Thymus (tissue), 11 donors: ENCODE measurements at regions not wholly inside any gene's neighbourhood (a gene's known extent, or its start where the extent isn't known, plus 50 kb on each side); places are given as distances from the start of the nearest gene placed in this dataset.

Source experiments
- DNase-seq, 9 donors: peaks; one replicate each; pipeline ENCODE4 v3.0.0-alpha.2; 2013; ENCODE audit warnings: low spot score in 9 of 9, low read depth in 6 of 9, missing footprints in 1 of 9
- H3K27ac ChIP-seq, 2 donors: one replicate each; pipeline ENCODE4 v1.5.1; 2013; ENCODE audit warnings: control low read depth in 1 of 2, low read depth in 1 of 2, low read length in 1 of 2, mild to moderate bottlenecking in 1 of 2, moderate library complexity in 1 of 2
- H3K27me3 ChIP-seq, 2 donors: one replicate each; pipeline ENCODE4 v1.5.1; 2013; ENCODE audit warnings: low read length in 1 of 2; ENCODE audit not compliant: control insufficient read depth in 2 of 2, insufficient read depth in 1 of 2
- H3K36me3 ChIP-seq, 2 donors: one replicate each; pipeline ENCODE4 v1.5.1; 2013; ENCODE audit warnings: low read length in 1 of 2, mild to moderate bottlenecking in 1 of 2, moderate library complexity in 1 of 2; ENCODE audit not compliant: control insufficient read depth in 2 of 2, insufficient read depth in 2 of 2
- H3K4me1 ChIP-seq, 2 donors: one replicate each; pipeline ENCODE4 v1.5.1; 2013; ENCODE audit warnings: low read length in 2 of 2; ENCODE audit not compliant: control insufficient read depth in 2 of 2, insufficient read depth in 2 of 2
- H3K4me3 ChIP-seq, 2 donors: one replicate each; pipeline ENCODE4 v1.5.1; 2013; ENCODE audit warnings: low read length in 2 of 2, control low read depth in 1 of 2, mild to moderate bottlenecking in 1 of 2
- H3K9me3 ChIP-seq, 2 donors: one replicate each; pipeline ENCODE4 v1.5.1; 2013; ENCODE audit warnings: low read length in 1 of 2, mild to moderate bottlenecking in 1 of 2; ENCODE audit not compliant: control insufficient read depth in 2 of 2, insufficient read depth in 1 of 2
- WGBS: extraction: QIAGEN DNeasy Blood & Tissue Kit; methylation state at CpG from one replicate; pipeline ENCODE4 v1.1.7; 2013; 5-methylcytosine and 5-hydroxymethylcytosine counted together
- donor health status: healthy.

DNA sequence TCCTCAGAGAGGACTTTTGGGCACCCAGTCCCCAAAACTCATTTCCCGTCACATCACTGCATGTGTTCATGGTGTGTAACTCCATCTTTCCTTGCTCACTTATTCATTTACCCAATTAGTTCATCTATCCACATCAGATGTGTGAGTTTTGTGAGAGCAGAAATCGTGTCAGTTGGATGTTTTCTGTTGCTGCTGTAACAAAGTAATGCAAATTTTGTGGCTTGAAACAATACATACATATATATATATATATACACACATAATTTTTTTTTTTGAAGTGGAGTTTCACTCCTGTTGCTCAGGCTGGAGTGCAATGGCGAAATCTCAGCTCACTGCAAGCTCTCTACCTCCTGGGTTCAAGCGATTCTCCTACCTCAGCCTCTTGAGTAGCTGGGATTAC is 70.5 kb upstream of the BOD1 start:
- no peak for DNase-seq
- Histone ChIP-seq H3K27me3 (no peaks in the 10 kb centered on the region), H3K27ac (no peak overlapping the region), H3K9me3 (no peaks in the 10 kb centered on the region), H3K36me3 (no peaks in the 10 kb centered on the region), H3K4me1 (peaks cover 2 to 16% of the 10 kb centered on the region in 2 donors), H3K4me3 (no peak overlapping the region)
- WGBS, result 90% methylated on average over 4 of the region's 4 CpGs

DNA sequence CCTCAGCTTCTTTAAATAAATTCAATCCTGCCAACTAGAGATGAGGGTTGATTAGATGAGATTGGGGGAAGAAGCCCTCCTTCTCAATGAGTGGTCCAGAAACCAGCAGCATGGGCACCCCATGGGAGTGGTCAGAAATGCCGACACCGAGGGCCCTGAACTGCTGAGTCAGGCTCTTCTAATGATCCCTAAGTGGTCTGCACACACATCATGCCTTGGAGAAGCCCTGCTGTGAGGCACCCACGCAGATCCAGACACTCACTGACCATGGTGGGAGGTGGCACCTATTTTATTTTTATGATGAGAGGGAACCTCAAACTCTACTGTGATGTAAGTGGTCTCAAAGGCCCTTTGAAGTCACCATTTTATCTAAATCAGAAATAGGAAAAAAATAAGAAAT is 72.3 kb upstream of the BOD1 start:
- no peaks in the 10 kb centered on the region for H3K36me3 ChIP-seq
- H3K4me1 ChIP-seq, result peaks cover 2 to 16% of the 10 kb centered on the region in 2 donors
- H3K27ac ChIP-seq, result no peak overlapping the region
- WGBS, result 89% methylated on average over 3 of the region's 3 CpGs
- no peaks in the 10 kb centered on the region for H3K9me3 ChIP-seq
- DNase-seq, result no peak
- H3K4me3 ChIP-seq, result no peak overlapping the region
- H3K27me3 ChIP-seq, result no peaks in the 10 kb centered on the region

DNA sequence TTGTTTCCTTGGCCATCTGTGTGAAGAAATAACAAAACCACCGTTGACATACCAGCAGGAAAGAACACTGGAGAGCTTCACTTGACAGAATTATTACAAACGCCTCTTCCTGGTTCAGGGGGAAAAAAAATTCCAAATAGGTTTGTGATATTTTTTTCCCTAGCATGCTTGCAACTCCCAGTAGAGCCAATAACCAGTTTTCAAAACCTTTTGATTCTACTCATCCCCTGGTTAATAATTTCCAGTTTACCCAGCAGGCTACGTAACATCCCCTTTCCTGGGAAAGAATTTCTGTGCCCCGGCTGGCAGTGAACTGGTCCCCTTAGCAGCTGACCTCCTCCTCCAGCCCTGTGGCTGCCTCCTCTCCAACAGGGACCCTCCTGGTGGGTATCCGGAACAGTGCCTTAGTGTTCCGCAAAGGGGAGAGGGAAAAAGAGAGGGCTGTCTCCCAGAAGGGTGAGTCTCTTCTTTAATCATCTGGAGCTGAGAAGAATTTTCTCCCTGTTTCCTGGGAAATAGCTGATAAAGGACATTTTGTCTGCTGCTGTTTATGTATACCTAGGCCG is 72.8 kb upstream of the BOD1 start:
- Histone ChIP-seq H3K36me3 (no peaks in the 10 kb centered on the region), H3K27me3 (no peaks in the 10 kb centered on the region), H3K27ac (peak overlapping the region in 1 of 2 donors; percentile 94), H3K4me3 (peak overlapping the region in 1 of 2 donors; percentile 26), H3K4me1 (peaks cover 2 to 16% of the 10 kb centered on the region in 2 donors), H3K9me3 (no peaks in the 10 kb centered on the region)
- DNase-seq, result no peak
- WGBS, result 88% methylated on average over 7 of the region's 7 CpGs

DNA sequence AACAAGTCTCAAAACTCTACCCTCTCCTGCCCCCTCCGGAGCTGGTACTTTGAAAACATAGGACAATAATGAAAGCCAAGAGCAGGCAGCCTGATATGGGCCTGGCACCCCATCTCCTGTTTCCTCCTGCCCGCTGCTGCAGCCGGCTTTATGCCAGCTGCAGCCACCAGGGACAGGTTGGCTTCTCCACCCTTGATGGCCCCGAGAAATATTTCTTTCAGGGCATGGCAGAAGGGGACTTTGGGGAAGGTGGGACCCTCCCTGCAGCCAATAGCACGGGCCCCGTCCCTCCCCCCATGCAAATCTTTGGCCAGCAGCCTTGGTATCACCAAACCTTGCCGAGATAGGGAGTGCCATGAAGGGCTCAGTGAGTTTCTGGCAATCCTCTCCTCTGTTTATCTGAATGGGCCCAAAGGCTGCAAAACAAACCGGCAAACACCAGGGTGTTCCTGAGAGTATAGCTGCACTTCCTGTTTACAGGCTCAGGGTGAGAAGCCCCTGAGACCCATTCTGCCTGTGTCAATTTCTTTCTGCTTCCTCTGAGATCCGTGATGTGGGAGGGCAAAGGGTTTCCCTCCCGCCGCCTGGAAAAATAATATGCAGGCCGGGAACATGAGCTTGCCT is 73.4 kb upstream of the BOD1 start:
- Histone ChIP-seq H3K4me3 (peak overlapping the region in 1 of 2 donors; percentile 26), H3K4me1 (peaks cover 2 to 16% of the 10 kb centered on the region in 2 donors), H3K9me3 (no peaks in the 10 kb centered on the region), H3K27ac (peak overlapping the region in 1 of 2 donors; percentile 94), H3K36me3 (no peaks in the 10 kb centered on the region), H3K27me3 (no peaks in the 10 kb centered on the region)
- WGBS, result 68% methylated on average over 12 of the region's 12 CpGs
- peak in 5 of 9 donors; percentile 22 to 74 (median 44) for DNase-seq

DNA sequence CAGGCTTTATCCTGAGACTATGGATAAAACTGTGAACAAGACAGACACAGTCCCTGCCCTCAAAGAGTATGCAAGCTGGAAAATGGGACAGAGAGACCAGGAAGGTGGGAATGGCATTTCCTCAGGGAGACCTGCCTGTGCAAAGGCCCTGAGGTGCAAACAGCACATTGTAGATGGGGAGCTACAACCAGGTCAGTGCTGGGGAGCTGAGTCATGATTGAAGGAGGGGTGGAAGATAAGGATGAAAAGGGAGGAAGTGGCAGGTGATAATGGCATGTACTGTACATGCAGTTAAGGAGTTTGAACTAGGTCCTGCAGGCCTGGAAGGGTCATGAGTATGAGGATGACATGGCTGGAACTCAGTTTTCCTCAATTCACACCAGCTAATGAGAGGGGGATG is 75.5 kb upstream of the BOD1 start:
- H3K36me3 ChIP-seq, result no peaks in the 10 kb centered on the region
- peaks cover 2 to 16% of the 10 kb centered on the region in 2 donors for H3K4me1 ChIP-seq
- no peak overlapping the region for H3K27ac ChIP-seq
- no peaks in the 10 kb centered on the region for H3K27me3 ChIP-seq
- no peaks in the 10 kb centered on the region for H3K9me3 ChIP-seq
- DNase-seq, result no peak
- H3K4me3 ChIP-seq, result no peak overlapping the region

DNA sequence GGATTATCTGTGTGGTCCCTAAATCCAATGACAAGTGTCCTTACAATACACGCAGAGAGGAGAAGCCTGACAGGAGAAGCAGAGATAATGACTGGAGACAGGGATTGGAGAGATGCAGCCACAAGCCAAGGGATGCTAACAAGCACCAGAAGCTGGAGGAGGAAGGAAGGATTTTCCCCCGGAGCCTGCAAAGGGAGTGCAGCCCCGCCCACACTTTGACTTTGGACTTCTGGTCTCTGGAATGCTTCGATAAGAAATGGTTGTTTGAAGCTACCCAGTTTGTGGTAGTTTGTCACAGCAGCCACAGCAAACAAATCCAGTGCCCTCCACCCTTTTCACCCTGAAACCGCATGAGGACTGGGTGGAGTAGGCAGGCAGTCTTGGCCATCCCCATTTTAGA is 77.2 kb upstream of the BOD1 start:
- Histone ChIP-seq H3K36me3 (no peaks in the 10 kb centered on the region), H3K27me3 (no peaks in the 10 kb centered on the region), H3K27ac (no peak overlapping the region), H3K4me3 (no peak overlapping the region), H3K4me1 (peaks cover 2 to 33% of the 10 kb centered on the region in 2 donors), H3K9me3 (no peaks in the 10 kb centered on the region)
- 83% methylated on average over 5 of the region's 5 CpGs for WGBS
- no peak for DNase-seq

DNA sequence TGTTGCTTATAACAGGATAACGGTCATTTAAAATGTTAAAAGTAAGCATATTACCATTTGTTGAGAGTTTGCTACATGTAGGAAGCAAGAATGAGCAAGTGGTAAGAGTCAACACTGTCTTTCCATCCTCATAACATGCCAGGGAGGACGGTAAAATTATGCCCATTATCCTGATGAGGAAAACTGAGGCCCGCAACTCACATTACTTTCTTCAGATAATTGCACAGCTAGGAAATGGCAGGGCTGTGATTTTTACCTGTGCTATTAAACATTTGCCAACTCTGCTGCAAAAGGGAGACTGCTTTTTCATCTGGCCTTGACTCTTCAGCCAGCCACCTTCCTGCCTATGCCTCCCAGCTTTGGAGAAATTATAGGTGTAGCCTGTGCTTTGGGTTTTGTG is 79.8 kb upstream of the BOD1 start:
- H3K27me3 ChIP-seq, result no peaks in the 10 kb centered on the region
- 95% methylated on average over 3 of the region's 3 CpGs for WGBS
- peaks cover 0 to 30% of the 10 kb centered on the region in 2 donors for H3K4me1 ChIP-seq
- H3K4me3 ChIP-seq, result no peak overlapping the region
- H3K36me3 ChIP-seq, result no peaks in the 10 kb centered on the region
- no peaks in the 10 kb centered on the region for H3K9me3 ChIP-seq
- H3K27ac ChIP-seq, result no peak overlapping the region
- no peak for DNase-seq

DNA sequence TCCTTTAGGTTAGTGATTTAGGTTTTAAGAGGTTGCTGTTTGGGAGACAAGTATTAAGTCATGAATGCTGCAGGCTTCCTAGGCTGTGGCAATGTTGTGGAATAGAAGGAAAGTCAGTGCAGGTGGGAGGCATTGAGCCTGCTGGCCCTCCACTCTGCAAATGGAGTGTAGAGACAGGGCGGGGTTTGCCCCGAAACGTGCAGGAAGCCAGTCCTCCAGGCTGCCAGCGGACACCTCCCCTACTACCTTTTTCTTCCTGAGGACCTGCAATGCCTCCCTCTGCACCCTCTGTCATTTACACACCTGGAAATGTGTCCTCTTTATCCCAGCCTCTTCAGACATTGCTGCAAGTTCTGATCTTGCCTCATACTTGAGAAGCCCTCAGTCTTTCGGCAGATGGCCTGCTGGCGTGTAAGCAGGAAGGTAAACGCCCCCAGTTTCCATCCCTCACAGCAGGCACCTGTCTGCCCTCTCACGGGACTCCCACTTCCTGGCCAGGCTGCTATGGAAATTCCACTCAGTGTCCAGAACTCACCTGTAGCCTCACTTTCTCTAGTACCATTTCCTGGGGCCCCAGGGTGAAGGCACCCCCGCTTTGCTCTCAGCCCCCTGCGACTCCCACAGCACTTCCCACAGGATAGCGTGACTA is 81.6 kb upstream of the BOD1 start:
- H3K4me3 ChIP-seq, result no peak overlapping the region
- WGBS, result 81% methylated on average over 11 of the region's 11 CpGs
- peak in 2 of 9 donors; percentile 30 to 52 for DNase-seq
- H3K27me3 ChIP-seq, result no peaks in the 10 kb centered on the region
- H3K27ac ChIP-seq, result peak overlapping the region in 1 of 2 donors; percentile 95
- H3K36me3 ChIP-seq, result no peaks in the 10 kb centered on the region
- H3K4me1 ChIP-seq, result peaks cover 0 to 30% of the 10 kb centered on the region in 2 donors
- no peaks in the 10 kb centered on the region for H3K9me3 ChIP-seq

DNA sequence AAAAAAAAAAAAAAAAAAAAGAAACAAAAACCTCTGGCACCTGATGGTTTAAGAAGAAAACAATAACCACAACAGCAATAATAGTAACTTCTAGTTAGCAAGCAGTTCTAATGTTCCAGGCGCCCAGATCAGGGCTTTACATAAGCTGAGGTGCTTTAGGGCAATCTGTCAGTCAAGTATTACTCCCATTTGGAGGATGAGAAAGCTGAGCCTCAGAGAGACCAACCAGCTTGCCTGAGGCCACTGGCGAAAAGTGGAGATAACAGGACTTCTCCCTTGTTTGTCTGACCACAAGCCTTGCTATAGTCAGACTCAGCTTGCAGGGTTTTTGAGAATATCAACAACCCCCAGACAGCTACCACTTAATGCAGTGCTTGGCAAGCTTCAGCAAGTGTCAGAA is 83.5 kb upstream of the BOD1 start:
- H3K27me3 ChIP-seq, result no peaks in the 10 kb centered on the region
- no peak overlapping the region for H3K27ac ChIP-seq
- WGBS, result 93% methylated on average over 2 of the region's 2 CpGs
- no peak for DNase-seq
- H3K9me3 ChIP-seq, result no peaks in the 10 kb centered on the region
- no peak overlapping the region for H3K4me3 ChIP-seq
- H3K4me1 ChIP-seq, result peaks cover 0 to 30% of the 10 kb centered on the region in 2 donors
- H3K36me3 ChIP-seq, result no peaks in the 10 kb centered on the region
